KMS-11 (cell line): ENCODE measurements at regions not wholly inside any gene's neighbourhood (a gene's known extent, or its start where the extent isn't known, plus 50 kb on each side); places are given as distances from the start of the nearest gene placed in this dataset.
A peak's percentile ranks its signal among the peaks of the same experiment; 100 is the strongest.

Experiments
- H2AFZ ChIP-seq: fragments of 200-600 bp; sonication (generic); 2 replicates; pipeline ENCODE4 v1.6.1; 2016; ENCODE audit warnings: antibody characterized with exemption, mixed run types, low read depth
- H3K27ac ChIP-seq: fragments of 200-600 bp; sonication (generic); 2 replicates; pipeline ENCODE4 v1.6.1; 2016; ENCODE audit warnings: mild to moderate bottlenecking, mixed run types
- H3K27me3 ChIP-seq: fragments of 200-600 bp; sonication (generic); 2 replicates; pipeline ENCODE4 v1.6.1; 2017; ENCODE audit warnings: mild to moderate bottlenecking, low read depth, mixed run types, moderate library complexity; ENCODE audit not compliant: insufficient read depth
- H3K36me3 ChIP-seq: fragments of 200-600 bp; sonication (generic); 2 replicates; pipeline ENCODE4 v1.6.1; 2017; ENCODE audit warnings: mild to moderate bottlenecking, mixed run types; ENCODE audit not compliant: insufficient read depth
- H3K4me1 ChIP-seq: fragments of 200-600 bp; sonication (generic); 2 replicates; pipeline ENCODE4 v1.6.1; 2016; ENCODE audit warnings: mild to moderate bottlenecking, low read depth, mixed run types; ENCODE audit not compliant: poor library complexity, severe bottlenecking
- H3K4me2 ChIP-seq: fragments of 200-600 bp; sonication (generic); 2 replicates; pipeline ENCODE4 v1.7.0; 2016; ENCODE audit warnings: mild to moderate bottlenecking, mixed run types
- H3K4me3 ChIP-seq: fragments of 200-600 bp; sonication (generic); IDR thresholded peaks from 2 replicates; pipeline ENCODE4 v1.6.1; 2017; ENCODE audit warnings: low read depth, low read length, mixed read lengths; ENCODE audit not compliant: insufficient read depth
- H3K79me2 ChIP-seq: fragments of 200-600 bp; sonication (generic); 2 replicates; pipeline ENCODE4 v1.6.1; 2016; ENCODE audit warnings: low read depth, mixed run types; ENCODE audit not compliant: insufficient read depth
- H3K9ac ChIP-seq: fragments of 200-600 bp; sonication (generic); 2 replicates; pipeline ENCODE4 v1.6.1; 2016; ENCODE audit warnings: mild to moderate bottlenecking, mixed run types
- H4K20me1 ChIP-seq: fragments of 200-600 bp; sonication (generic); 2 replicates; pipeline ENCODE4 v1.6.1; 2016; ENCODE audit warnings: mild to moderate bottlenecking, mixed run types; ENCODE audit not compliant: insufficient read depth
- CTCF ChIP-seq: fragments of 200-600 bp; sonication (generic); conservative IDR thresholded peaks from 2 replicates; pipeline ENCODE4 v1.6.1; 2017; ENCODE audit warnings: low read depth, mild to moderate bottlenecking, antibody characterized with exemption, low read length, moderate library complexity, mixed read lengths

- H3K4me1 ChIP-seq: no peaks in the 10 kb centered on the region
- H3K27me3 ChIP-seq: no peaks in the 10 kb centered on the region
- H3K27ac ChIP-seq: no peak overlapping the region
- no peak overlapping the region for H3K4me3 ChIP-seq
- TF ChIP-seq CTCF: no peak
- no peaks in the 10 kb centered on the region for H3K36me3 ChIP-seq
- H3K9ac ChIP-seq: no peak overlapping the region
- no peak overlapping the region for H3K4me2 ChIP-seq
- no peaks in the 10 kb centered on the region for H4K20me1 ChIP-seq
- H2AFZ ChIP-seq: no peak overlapping the region
- H3K79me2 ChIP-seq: no peaks in the 10 kb centered on the region
Measured at GRCh38 chr7:95700917-95701316, 71.4 kb upstream of the DYNC1I1 start.

GRCh38 chr7:95694334-95694733 is 78.0 kb upstream of the DYNC1I1 start:
- no peak overlapping the region for H3K9ac ChIP-seq
- H2AFZ ChIP-seq: no peak overlapping the region
- no peaks in the 10 kb centered on the region for H3K27me3 ChIP-seq
- peaks cover 12% of the 10 kb centered on the region for H3K4me1 ChIP-seq
- no peak overlapping the region for H3K27ac ChIP-seq
- no peaks in the 10 kb centered on the region for H3K79me2 ChIP-seq
- H3K4me3 ChIP-seq: no peak overlapping the region
- H3K36me3 ChIP-seq: no peaks in the 10 kb centered on the region
- no peak for TF ChIP-seq CTCF
- no peak overlapping the region for H3K4me2 ChIP-seq
- H4K20me1 ChIP-seq: no peaks in the 10 kb centered on the region

GRCh38 chr7:95693551-95694333 is 78.6 kb upstream of the DYNC1I1 start:
- no peaks in the 10 kb centered on the region for H3K79me2 ChIP-seq
- no peak overlapping the region for H3K4me2 ChIP-seq
- H3K9ac ChIP-seq: no peak overlapping the region
- no peak for TF ChIP-seq CTCF
- H3K36me3 ChIP-seq: no peaks in the 10 kb centered on the region
- H3K4me1 ChIP-seq: peaks cover 12% of the 10 kb centered on the region
- H3K27me3 ChIP-seq: no peaks in the 10 kb centered on the region
- no peaks in the 10 kb centered on the region for H4K20me1 ChIP-seq
- H3K27ac ChIP-seq: no peak overlapping the region
- H2AFZ ChIP-seq: no peak overlapping the region
- H3K4me3 ChIP-seq: no peak overlapping the region

GRCh38 chr7:95691464-95691863 is 80.9 kb upstream of the DYNC1I1 start:
- no peak overlapping the region for H3K9ac ChIP-seq
- H3K27ac ChIP-seq: no peak overlapping the region
- H3K79me2 ChIP-seq: no peaks in the 10 kb centered on the region
- H3K4me1 ChIP-seq: peaks cover 12% of the 10 kb centered on the region
- H3K4me2 ChIP-seq: no peak overlapping the region; the same call in 1 of the 2 replicates
- H3K36me3 ChIP-seq: no peaks in the 10 kb centered on the region
- no peak overlapping the region for H3K4me3 ChIP-seq
- no peaks in the 10 kb centered on the region for H4K20me1 ChIP-seq
- H3K27me3 ChIP-seq: no peaks in the 10 kb centered on the region
- H2AFZ ChIP-seq: peak overlapping the region; percentile 65; the same call in 1 of the 2 replicates
- TF ChIP-seq CTCF: no peak
